NCI-H128 (cell line): ENCODE measurements at regions not wholly inside any gene's neighbourhood (a gene's known extent, or its start where the extent isn't known, plus 50 kb on each side); places are given as distances from the start of the nearest gene placed in this dataset.
"Not testable (repeated sequence)": the region's sequence is repeated elsewhere in the genome, so short reads cannot be mapped to it uniquely, and the experiment has no call there.

Experiments
- DNase-seq: peaks from one replicate; lab custom pipeline; 2025; ENCODE audit not compliant: unreplicated experiment; lab: John Stamatoyannopoulos, UW

DNA sequence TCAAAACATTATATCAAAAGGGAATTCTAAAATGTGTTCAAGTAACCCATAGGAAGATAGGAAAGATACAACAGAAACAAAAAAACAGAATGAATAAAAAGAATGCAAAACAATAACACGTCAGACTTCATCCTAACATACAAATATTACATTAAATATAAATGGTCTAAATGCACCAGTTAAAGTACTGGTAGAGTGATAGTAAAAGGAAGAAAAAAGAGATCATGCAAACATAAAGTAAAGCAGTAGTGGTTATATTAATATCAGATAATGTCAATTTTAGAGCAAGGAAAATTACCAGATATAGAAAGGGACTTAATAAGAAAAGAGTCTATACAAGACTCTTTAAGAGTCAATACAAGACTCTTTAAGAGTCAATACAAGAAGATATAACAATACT is 755.7 kb downstream of the MCTP2 start:
- DNase-seq, result no peak

DNA sequence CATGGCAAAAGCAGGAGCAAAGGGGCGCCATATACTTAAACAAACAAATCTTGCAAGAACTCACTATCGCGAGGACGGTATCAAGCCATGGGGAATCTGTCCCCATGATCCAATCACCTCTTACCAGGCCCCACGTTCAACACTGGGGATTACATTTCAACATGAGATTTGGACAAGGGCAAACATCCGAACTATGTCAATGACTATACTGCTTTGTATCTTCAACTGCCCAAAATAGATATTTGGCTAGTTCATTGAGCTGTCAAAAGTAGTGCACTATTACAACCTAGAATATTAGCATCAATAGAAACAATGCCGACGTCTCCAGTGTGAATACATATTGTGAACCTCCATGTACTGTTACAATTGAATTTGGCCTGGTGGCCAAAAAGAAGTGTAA is 760.4 kb downstream of the MCTP2 start:
- DNase-seq, result no peak

DNA sequence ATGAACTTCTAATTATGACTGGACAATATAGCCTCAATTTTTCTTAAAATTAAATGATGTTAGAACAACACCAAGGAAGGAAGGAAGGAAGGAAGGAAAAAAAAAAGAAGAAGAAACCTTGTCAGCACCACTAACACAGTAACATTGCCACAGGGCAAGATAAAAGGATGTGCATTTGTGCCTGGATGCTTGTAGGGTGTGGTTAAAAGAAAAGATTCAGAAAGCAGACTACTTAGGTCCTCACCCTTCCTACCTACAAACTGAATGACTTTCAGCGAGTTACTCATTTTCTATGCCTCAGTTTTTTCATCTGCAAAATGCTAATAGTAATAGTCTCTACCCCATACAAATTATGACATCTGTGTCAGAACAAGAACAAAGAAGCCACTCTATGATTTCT is 778.3 kb downstream of the MCTP2 start:
- no peak for DNase-seq

DNA sequence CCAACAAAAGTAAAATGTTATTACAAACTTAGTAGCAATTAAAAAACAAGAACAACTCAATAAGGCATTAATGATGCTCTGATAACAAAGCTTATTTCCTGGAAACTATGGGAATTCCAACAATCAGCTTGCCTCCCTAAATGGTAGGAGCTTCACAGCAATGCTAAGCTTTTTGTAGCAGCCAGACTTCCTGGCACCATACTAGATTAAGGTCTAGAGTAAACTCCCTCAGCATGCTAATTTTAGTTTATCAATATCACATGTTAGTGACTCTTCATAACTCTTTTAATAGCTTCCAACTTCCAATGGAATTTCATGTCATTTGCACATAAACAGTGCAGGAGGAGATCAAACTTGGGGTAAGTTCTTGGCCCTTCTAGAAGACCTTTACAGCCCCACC is 782.0 kb downstream of the MCTP2 start:
- no peak for DNase-seq

DNA sequence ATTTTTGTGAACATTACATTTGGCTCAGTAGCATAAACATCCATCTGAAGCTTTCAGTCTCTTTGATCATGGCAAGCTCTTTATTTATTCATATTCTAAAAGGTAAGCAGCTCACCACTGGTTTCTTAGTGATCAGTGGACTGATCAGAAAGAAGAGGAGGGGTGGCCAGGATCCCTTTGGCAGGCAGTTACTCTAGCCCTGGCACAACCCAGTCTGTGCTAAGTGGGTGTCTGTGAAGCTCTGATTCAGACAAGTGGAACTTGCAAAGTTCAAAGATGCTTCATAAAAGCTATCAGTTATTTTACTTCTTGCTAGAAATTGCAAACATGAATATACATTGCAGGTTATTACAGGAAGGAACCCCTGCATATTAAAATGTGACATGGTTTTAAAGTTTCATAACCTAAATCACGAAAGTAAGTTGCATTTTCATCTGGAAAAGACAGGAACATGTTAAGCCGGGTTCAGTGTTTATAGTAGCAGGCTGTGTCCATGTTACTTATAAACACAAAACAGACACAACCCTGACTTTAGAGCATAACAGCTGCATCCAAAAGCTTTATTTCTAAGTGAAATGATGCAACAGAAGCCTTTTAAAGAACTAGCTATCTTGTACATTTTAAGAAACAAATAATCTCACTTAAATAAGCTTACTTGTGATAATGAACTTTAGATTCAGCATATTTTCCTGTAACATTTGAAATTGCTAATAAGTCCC is 785.3 kb downstream of the MCTP2 start:
- no peak for DNase-seq

DNA sequence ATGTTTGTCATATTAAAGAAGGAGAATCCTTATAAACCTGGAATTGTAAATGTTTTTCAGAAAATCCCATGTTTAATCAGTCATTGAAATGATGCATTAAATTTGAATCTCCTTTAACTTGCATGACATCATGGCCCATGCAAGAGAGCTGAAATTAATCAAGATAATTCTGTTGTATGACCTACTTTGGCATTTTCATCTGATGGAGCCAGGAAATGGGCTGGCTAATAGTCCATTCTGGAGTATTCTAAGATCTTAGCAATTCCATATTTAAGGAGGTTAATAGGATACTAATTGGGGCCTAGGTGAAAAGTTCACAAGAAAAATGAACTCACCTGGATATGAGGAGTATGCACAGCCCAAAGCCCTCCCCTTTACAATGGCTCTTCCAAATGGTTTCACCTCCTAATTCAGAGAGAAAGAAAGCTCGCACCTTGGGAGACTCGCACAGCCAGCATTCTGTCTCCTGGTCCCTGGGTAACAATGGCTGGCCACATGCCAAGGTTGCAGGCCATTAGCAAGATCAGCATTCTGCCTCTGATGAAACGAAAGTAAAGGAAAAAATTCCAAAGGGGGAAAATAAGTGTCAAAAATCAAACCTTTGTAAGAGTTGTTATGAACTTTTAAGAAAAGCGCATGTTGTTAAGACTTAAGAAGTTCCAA is 786.4 kb downstream of the MCTP2 start:
- no peak for DNase-seq

DNA sequence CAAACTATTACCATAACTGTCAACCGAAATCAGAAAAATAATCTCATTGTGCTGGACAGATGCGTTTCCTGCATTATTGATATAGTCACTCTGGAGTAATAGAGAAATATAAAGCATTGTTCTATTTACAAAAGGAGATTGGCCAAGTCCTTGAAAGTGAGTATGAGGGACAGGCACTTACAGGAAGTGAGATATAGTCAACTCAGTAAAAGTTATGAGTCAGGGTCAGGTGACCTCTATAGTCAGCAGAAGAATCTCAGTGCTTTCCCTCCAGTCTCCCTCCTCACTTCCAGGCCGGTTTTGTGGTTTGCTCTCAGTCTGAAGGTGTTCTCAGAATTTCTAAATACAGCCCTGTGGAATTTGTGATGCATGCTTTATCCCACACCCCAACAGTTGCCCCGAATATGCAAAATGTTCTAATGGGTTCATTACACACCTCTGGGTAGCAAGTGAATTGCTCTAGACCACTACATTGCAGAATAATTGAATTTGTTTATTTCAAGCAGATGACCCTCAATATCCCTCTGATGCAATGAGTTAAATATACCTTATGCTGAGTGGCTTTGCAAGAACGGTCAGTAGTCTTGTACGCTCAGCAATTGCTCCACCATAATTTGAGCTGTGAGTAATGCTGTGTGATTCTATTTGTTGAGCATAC is 787.7 kb downstream of the MCTP2 start:
- no peak for DNase-seq

DNA sequence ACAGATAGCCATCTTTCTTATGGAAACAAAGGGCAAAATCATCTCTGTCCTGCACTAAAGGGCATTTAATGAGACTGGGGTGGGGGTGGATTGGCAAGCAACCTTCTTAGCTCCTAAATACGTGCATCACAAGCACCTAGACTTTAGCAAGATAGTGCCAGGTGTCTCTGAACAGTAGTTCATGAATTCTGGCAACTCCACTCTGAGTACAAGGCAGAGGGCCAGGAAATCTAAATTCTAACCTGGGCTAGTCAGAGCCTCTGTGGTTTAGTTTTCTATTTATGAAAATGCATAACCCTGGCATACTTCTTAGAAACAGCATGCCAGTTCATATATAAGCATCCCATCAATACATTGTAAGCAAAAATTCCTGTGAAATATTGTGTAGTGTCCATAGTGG is 788.5 kb downstream of the MCTP2 start:
- no peak for DNase-seq

DNA sequence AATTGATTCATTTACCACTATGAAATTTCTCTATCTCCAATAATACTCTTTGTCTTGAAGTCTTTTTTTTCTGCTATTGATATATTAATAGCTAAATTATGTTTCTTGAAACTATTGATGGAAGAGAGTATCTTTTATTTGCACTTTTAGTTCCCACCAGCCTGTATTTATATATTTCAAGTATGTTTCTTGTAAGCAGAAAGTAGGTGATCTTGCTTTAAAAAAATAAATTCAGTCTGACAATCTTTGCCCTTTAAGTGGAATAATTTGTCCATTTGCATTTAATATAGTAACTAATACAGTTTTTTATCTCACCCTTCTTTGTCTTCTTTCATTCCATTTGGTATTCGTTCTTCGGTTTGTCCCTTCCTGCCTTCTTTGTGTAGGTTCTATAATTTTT is 790.5 kb downstream of the MCTP2 start:
- no peak for DNase-seq

DNA sequence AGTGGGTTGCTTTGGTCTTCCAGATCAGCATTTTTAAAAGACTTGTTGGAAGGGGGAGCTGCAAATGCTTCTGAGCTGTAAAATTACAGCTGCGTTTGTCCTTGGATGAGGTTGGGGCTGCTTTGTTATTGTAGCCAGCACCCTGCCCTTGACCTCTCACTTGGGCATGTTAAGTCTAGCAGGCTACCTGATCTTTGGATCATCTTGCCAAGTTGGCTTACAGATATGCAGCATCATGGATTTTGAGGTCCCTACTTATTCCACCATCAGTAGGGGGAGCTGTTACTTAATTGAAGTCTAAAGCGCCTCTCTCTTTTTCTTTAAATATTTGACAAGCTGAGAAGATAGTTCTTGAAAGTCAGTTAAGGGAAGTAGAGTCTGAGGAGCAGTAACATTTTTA is 793.0 kb downstream of the MCTP2 start:
- no peak for DNase-seq

DNA sequence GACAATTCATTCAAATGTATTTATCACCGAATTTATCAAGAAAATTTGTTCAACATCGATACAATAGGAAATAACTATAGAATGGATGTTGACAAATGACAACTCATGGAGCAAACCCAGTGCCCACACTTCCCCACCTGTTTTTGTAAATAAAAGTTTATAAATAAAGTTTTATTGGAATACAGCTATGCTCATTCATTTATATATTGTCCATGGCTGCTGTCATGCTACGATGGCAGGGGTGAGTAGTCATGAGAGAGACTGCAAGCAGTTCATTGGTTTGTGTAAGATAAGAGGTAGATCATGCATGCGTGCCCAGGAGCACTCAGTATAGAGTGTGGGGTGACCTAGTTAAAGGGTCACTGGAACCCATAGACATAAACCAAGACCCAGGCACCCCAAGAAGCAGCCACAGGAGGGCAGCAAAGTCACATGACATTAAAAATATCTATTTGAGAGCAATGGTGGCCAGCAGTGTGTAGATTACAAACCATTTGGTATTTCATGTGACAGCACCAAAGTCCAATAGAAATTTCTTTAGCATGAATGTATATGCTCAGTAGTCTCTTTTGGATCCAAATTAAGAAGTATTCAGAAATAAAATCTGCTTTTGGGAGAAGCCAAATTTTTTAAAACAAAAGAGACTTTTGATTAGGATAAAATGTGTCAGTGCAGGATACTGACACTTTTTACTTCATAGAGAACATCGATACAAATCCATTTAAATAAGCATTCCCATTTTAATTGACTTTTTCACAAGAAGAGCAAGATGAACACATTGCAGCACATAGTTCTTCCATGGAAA is 794.8 kb downstream of the MCTP2 start:
- no peak for DNase-seq

DNA sequence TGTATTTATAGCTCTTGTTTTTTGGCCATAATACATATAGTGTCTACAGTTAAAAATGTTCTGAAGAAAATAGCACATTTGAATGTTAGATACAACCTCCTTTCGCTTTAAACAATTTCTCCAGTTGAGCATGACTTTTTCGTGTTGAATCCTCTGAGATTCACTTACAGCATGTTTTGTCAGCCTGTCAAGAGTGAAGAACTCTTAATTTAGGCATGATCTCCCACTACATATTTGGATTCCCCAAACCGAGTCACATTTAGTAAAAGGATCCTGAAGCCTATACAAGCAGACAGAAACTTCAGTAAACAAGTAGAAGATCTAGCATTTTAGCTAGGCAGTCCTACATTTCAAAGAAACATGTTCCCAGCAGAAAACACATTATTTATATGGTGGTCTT is 796.6 kb downstream of the MCTP2 start:
- DNase-seq, result no peak

DNA sequence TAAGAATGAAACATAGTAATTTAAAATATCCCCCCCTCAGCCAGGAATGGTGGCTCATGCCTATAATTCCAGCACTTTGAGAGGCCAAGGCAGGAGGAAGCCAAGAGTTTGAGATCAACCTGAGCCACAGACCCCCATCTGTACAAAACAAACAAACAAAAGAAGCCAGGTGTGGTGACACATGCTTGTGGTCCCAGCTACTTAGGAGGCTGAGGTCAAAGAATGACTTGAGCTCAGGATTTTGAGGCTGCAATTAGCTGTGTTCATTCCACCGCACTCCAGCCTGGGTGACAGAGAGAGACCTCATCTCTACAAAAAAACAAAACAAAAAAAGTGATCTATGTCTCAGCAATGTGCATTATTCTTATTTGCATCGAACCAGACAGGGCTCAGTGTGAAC is 800.8 kb downstream of the MCTP2 start:
- no peak for DNase-seq

DNA sequence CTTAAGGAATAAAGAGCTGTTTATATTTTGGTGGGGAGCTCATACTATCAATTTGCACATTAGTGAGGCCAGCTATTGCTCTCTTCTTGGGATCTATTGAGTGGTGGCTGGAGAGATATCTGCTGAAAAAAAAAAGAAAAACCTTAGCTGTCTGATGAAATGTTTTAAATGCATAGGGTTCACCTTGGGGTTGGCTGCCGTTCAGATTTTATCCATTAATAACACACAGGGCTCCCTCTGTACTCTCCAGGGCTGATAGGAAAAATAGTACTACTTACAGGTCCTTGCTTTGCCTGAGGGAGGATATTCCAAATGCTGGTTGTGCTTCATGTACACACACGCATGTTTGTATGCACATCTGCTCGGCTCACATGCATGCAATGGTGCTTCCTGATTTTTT is 803.7 kb downstream of the MCTP2 start:
- DNase-seq, result no peak

DNA sequence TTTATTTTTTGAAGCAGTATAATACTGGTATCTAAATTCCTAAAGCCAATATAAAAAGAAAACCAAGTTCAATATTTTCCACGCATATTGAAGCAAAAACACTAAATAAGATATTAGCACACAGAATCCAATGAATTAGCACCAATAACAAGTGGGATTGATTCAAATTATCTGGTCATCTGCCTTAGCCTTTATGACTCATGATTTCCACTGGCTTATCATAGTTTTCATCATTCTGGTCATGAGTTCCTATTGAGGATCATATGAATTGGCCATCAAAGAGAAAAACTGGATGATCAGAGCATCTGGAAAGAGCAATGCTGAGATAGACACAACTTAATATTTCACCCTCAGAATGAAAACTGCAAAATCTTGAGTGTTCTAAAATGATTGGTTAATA is 809.9 kb downstream of the MCTP2 start:
- DNase-seq, result no peak

DNA sequence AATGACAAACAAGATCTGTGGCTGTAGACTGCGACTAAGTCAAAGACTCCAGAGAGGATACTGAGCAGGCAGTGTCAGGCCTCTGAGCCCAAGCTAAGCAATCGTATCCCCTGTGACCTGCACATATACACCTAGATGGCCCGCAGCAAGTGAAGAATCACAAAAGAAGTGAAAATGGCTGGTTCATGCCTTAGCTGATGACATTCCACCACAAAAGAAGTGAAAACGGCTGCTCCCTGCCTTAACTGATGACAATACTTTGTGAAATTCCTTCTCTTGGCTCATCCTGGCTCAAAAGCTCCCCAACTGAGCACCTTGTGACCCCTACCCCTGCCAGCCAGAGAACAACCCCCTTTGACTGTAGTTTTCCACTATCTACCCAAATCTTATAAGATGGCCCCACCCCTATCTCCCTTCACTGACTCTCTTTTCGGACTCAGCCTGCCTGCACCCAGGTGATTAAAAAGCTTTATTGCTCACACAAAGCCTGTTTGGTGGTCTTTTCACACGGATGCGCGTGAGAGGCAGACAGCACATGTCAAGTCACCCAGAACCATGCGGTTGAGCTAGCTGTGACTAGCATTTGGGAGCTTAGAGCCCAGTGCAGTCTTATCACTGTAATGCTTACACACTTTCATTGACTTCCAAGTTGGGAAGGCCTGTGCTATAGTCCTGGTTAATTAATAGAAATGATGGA is 812.0 kb downstream of the MCTP2 start:
- DNase-seq, result not testable (repeated sequence)

DNA sequence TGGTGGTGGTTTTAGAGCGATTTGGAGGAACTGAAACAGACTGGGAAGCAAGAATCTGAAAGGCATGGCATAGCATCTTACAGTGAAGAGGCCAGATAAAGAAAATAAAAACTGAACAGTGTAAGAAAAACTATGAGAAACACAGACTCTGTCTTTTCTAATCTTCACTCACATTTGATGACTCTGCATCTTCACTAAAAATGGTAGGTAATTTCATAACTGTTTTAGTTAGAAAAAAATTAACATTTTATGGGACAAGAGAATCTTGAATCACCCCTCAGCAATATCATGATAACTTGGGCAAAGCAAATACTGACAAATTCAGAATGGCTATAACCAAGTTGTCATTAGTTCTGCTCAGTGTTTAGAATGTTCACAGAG is 812.6 kb downstream of the MCTP2 start:
- no peak for DNase-seq

DNA sequence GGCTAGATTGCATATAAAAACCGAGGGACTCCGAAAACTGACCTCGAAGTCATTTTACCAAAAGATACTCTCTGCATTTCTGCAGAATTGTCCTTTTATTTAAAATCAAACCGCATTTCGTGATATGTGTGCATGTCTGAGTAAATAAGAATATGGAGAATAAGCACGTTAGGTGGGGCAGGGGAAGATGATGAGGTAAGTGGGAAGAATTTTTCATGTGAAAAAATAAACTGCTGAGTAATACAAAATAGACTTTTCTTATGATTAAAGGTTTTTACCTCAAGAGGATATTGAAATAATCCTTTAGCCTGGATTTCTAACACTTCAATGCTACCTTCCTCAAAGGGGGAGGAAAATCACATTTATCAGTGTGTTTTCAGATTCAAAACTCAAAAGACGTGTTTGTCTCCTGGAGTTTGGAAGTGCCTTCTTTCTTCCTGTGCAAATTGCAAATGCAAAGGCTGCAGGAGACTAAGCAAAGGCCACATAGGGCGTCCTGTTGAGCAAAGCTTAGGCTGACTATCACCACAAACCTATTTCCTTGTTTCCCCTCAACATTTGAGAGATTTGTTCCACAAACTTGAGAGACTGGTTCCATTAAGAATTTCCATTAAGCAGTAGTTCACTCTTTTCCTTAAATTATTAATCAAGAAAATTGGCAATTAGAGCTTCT is 813.5 kb downstream of the MCTP2 start:
- DNase-seq, result no peak

DNA sequence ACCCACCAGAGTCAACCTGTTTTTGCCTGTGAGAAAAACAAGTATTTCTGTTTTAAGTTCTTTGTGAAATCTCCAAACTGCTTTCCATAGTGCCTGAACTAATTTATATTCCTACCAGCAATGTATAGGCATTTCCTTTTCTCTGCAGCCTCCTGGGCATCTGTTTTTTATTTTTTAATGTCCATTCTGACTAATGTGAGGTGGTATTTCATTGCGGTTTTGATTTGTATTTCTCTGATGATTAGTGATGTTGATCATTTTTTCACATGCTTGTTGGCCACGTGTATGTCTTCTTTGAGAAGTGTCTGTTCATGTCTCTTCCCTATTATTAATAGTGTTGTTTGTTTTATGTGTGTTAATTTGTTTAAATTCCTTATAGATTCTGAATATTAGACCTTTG is 820.5 kb downstream of the MCTP2 start:
- DNase-seq, result no peak

DNA sequence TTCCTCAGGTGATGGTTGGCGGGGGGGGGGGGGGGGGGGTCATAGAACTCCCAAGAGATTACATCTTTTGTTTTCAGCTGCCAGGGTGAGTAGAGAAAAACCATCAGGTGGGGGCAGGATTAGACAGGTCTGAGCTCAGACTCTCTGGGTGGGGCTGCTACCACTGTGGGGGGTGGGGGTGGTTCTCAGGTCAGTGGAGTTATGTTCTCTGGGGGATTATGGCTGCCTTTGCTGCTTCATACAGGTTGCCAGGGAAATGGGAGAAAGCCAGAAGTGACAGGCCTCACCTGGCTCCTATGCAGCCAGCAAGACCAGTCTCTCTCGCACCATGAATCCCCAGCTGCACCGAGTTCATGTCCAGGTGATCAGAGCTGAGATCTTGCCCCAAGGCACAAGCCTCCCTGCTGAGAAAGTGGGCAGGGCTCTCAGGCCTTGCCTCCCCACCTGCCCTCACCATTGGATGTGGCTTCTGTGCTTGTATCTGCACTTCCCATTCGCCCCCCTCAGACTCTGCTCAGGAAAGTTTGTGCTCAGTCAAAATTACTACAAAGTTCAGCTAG is 828.1 kb downstream of the MCTP2 start:
- no peak for DNase-seq
